Choroid plexus epithelial cell (primary cell): ENCODE measurements at regions not wholly inside any gene's neighbourhood (a gene's known extent, or its start where the extent isn't known, plus 50 kb on each side); places are given as distances from the start of the nearest gene placed in this dataset.

Experiments used
- DNase-seq: peaks from one replicate; pipeline ENCODE4 v3.0.0-alpha.2; 2010; ENCODE audit warnings: low read depth
- H3K4me3 ChIP-seq: 2 replicates; pipeline ENCODE4 v1.5.1; 2011; ENCODE audit warnings: low read depth, mild to moderate bottlenecking, control low read depth, low read length, moderate library complexity
- TF ChIP-seq, protein P1 (sequence below): conservative IDR thresholded peaks from 2 replicates; pipeline ENCODE4 v1.5.1; 2011; ENCODE audit warnings: low read depth, mild to moderate bottlenecking, control low read depth, inconsistent platforms, low read length, moderate library complexity

DNA sequence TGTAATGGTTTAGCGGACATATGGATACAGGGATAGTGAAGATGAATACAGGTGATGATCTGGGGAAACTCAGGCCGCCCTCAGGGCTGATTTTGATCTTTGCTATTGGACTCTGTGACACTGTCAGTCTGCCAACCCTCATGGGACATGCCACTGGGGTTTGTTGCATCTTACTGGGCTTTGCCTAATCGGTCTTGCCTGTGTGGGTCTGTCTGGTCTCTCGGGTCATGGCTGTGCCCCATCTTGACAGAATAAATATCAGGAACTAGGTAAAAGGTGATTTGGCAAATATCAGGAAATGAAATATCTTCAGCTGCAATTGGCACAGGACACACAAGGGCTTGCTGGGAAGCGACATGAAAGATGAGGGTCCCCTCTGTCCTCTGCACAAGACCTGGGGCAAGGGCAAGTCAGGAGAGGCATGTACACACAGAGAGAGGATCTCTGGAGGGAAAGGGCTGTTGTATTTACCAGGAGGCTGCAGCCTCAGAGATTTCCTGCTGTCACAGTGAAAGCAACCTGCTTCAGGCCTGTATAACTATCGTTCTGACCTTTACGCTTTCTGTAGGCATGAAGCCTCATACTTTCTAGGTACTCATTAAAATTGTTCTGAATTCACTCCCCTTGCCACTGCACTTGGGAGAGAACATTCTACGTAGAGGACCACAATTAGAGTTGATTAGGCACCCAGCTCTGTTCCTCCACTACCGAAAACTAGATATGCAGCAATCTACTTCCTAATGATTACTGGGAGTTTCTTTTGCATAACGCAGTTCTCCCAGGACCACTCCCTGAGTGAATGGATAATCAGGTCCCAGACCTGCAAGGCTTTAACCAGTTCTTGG is 52.0 kb upstream of the GADD45A start:
- H3K4me3 ChIP-seq = no peak overlapping the region
- DNase-seq = no peak
- TF ChIP-seq, protein P1, sequence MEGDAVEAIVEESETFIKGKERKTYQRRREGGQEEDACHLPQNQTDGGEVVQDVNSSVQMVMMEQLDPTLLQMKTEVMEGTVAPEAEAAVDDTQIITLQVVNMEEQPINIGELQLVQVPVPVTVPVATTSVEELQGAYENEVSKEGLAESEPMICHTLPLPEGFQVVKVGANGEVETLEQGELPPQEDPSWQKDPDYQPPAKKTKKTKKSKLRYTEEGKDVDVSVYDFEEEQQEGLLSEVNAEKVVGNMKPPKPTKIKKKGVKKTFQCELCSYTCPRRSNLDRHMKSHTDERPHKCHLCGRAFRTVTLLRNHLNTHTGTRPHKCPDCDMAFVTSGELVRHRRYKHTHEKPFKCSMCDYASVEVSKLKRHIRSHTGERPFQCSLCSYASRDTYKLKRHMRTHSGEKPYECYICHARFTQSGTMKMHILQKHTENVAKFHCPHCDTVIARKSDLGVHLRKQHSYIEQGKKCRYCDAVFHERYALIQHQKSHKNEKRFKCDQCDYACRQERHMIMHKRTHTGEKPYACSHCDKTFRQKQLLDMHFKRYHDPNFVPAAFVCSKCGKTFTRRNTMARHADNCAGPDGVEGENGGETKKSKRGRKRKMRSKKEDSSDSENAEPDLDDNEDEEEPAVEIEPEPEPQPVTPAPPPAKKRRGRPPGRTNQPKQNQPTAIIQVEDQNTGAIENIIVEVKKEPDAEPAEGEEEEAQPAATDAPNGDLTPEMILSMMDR = no peak

DNA sequence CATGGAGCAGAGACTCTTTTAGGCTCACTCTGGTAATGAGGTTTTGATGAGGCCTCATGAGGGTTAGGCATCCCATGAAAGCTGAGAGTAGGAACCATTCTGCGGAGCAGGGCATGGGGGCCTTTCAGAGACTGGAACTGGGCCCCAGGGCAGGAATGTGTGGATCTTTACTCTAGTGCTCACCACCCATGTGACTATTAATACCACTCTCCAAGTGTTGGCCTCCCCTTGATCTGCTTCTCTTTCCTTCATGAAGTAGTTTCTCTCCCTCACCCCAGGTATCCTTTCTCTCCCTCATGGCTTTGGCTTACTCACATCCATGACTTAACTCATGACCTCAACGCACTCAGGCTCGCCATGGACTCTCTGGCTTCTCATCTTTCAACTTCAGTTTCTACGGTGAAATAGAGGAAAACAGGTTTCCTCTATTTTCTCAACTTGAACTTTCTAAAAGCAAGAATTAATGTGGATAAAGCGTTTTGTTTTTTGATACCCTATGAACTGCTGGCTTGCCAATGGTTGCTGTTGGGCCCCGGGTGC is 50.5 kb upstream of the GADD45A start:
- DNase-seq = peak; percentile 26
- TF ChIP-seq, protein P1 = no peak
- no peak overlapping the region for H3K4me3 ChIP-seq

DNA sequence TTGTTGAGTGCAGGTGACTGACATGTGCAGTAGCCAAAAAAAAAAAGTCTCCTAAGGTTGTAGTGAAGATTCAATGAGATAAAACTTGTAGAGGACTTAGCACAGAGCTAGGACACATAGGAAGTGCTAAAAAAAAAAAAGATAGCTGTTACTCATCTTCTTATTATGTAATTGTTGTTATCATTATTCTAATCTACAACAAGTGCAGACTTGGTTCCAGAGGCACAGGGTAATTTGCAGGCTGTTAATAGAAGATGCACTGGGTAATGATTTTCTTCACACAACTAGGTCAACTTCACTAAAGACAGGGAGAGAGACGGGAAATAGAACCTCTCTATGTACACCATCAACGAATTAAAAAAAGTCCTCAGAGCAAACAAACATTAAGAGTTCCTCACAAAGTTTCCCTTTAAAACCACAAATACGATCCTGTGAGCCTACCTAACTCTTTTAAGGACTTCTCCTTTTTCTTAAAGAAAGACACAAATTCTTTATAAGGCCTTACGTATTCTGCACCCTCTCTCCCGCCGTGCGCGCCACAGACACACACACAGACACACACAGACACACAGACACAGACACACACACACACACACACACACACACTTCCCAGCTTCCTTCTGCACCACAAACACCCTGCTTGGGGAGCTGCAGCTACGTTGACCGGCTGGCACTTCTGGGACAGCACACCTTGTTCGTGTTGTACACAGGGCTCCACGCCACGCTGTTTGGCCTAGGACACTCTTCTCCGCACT is 49.8 kb upstream of the GADD45A start:
- no peak for DNase-seq
- H3K4me3 ChIP-seq = no peak overlapping the region
- TF ChIP-seq, protein P1 = no peak
